Breast epithelium (tissue), 4 donors: ENCODE measurements at regions not wholly inside any gene's neighbourhood (a gene's known extent, or its start where the extent isn't known, plus 50 kb on each side); places are given as distances from the start of the nearest gene placed in this dataset.

Experiments used
- DNase-seq, 2 donors: peaks; one replicate each; pipeline ENCODE4 v3.0.0-alpha.2; 2019; ENCODE audit warnings: low spot score in 2 of 2
- H3K27ac ChIP-seq, 2 donors: fragments of 200-600 bp; sonication (generic) in 1 of 2; one replicate each; pipeline ENCODE4 v1.5.1; 2016 to 2019; ENCODE audit warnings: mild to moderate bottlenecking in 1 of 2
- H3K27me3 ChIP-seq, 2 donors: fragments of 200-600 bp; sonication (generic) in 1 of 2; one replicate each; pipeline versions ENCODE4 v1.5.1 to v1.6.0; 2017 to 2019; ENCODE audit warnings: control low read depth in 1 of 2, mild to moderate bottlenecking in 1 of 2
- H3K36me3 ChIP-seq: fragments of 200-600 bp; one replicate; pipeline ENCODE4 v1.5.1; 2019
- H3K4me1 ChIP-seq, 2 donors: fragments of 200-600 bp; sonication (generic); one replicate each; pipeline ENCODE4 v1.5.1; 2016 to 2019; ENCODE audit warnings: control low read depth in 1 of 2
- H3K4me3 ChIP-seq, 3 donors: fragments of 200-600 bp; sonication (generic); 1 replicate in 2 of 3; 2 replicates in 1 of 3; pipeline ENCODE4 v1.5.1; 2016 to 2019; ENCODE audit warnings: mild to moderate bottlenecking in 3 of 3, moderate library complexity in 2 of 3
- H3K9me3 ChIP-seq, 2 donors: fragments of 200-600 bp; sonication (generic) in 1 of 2; one replicate each; pipeline ENCODE4 v1.5.1; 2016 to 2019; ENCODE audit warnings: control low read depth in 1 of 2
- CTCF ChIP-seq, 3 donors: fragments of 450-650 bp; IDR thresholded peaks; one replicate each; pipeline ENCODE4 v1.5.1; 2016 to 2017; ENCODE audit warnings: antibody characterized with exemption in 3 of 3, mild to moderate bottlenecking in 3 of 3, moderate library complexity in 3 of 3
- POLR2A ChIP-seq: fragments of 450-650 bp; IDR thresholded peaks from one replicate; pipeline ENCODE4 v1.6.1; 2016; ENCODE audit warnings: antibody characterized with exemption, mild to moderate bottlenecking, moderate library complexity
- POLR2AphosphoS5 ChIP-seq, 3 donors: sonication (generic); formaldehyde crosslinking; IDR thresholded peaks; one replicate each; pipeline ENCODE4 v1.6.1; 2017; ENCODE audit warnings: antibody characterized with exemption in 3 of 3
- intact Hi-C: fragments of 100-400 bp; cut with DNase I; formaldehyde crosslinking; loops from one replicate; pipeline ENCODE4 v1.15.1; 2023; ENCODE audit warnings: low total_unique reads

- Histone ChIP-seq H3K4me3 (no peak overlapping the region), H3K27ac (no peak overlapping the region), H3K9me3 (no peaks in the 10 kb centered on the region), H3K36me3 (no peaks in the 10 kb centered on the region), H3K27me3 (no peaks in the 10 kb centered on the region), H3K4me1 (no peaks in the 10 kb centered on the region)
- no peak for TF ChIP-seq POLR2A
- intact Hi-C loops: no loop called here
- no peak for DNase-seq
These were observed 160.0 kb downstream of the LRRC30 start for GRCh38 chr18:7390731-7391492.

- H3K4me3 ChIP-seq: no peak overlapping the region
- no peaks in the 10 kb centered on the region for H3K36me3 ChIP-seq
- H3K9me3 ChIP-seq: no peaks in the 10 kb centered on the region
- H3K27me3 ChIP-seq: no peaks in the 10 kb centered on the region
- TF ChIP-seq POLR2A (no peak), CTCF (IDR thresholded peaks at IDR 0.05) (no peak), POLR2AphosphoS5 (IDR thresholded peaks at IDR 0.05) (no peak)
- no peak for DNase-seq
- H3K27ac ChIP-seq: no peak overlapping the region
- intact Hi-C loops: no loop called here
- H3K4me1 ChIP-seq: no peaks in the 10 kb centered on the region
These were observed 162.2 kb downstream of the LRRC30 start for GRCh38 chr18:7393080-7393479.

- intact Hi-C loops: no loop called here
These were observed 163.3 kb downstream of the LRRC30 start for GRCh38 chr18:7394050-7394659.

GRCh38 chr18:7395566-7395965 is 164.7 kb downstream of the LRRC30 start:
- no peak for DNase-seq
- H3K4me1 ChIP-seq: no peaks in the 10 kb centered on the region
- H3K9me3 ChIP-seq: no peaks in the 10 kb centered on the region
- H3K27ac ChIP-seq: no peak overlapping the region
- intact Hi-C loops: no loop called here
- TF ChIP-seq POLR2A (no peak), POLR2AphosphoS5 (IDR thresholded peaks at IDR 0.05) (no peak), CTCF (IDR thresholded peaks at IDR 0.05) (no peak)
- no peaks in the 10 kb centered on the region for H3K36me3 ChIP-seq
- H3K27me3 ChIP-seq: no peaks in the 10 kb centered on the region
- no peak overlapping the region for H3K4me3 ChIP-seq

More at GRCh38 chr18:7394050-7394659, 163.3 kb downstream of the LRRC30 start:
- Histone ChIP-seq H3K4me3 (no peak overlapping the region), H3K27me3 (no peaks in the 10 kb centered on the region), H3K36me3 (no peaks in the 10 kb centered on the region), H3K27ac (peak overlapping the region in 1 of 2 donors; percentile 43), H3K4me1 (no peaks in the 10 kb centered on the region), H3K9me3 (no peaks in the 10 kb centered on the region)
- DNase-seq: no peak
- TF ChIP-seq CTCF (IDR thresholded peaks at IDR 0.05) (no peak), POLR2A (no peak), POLR2AphosphoS5 (IDR thresholded peaks at IDR 0.05) (no peak)

GRCh38 chr18:7413906-7414305 is 153.2 kb upstream of the PTPRM start:
- Histone ChIP-seq H3K4me1 (no peaks in the 10 kb centered on the region), H3K9me3 (peaks cover 0 to 4% of the 10 kb centered on the region in 2 donors), H3K27me3 (no peaks in the 10 kb centered on the region), H3K4me3 (no peak overlapping the region), H3K36me3 (no peaks in the 10 kb centered on the region), H3K27ac (peak overlapping the region; percentile 65 to 78)
- no peak for DNase-seq
- intact Hi-C loops: no loop called here
- TF ChIP-seq CTCF (IDR thresholded peaks at IDR 0.05): no peak
- no peak for TF ChIP-seq POLR2AphosphoS5 (IDR thresholded peaks at IDR 0.05)
- no peak for TF ChIP-seq POLR2A
